ENCODE measurements at regions not wholly inside any gene's neighbourhood (a gene's known extent, or its start where the extent isn't known, plus 50 kb on each side); places are given as distances from the start of the nearest gene placed in this dataset.
"Not testable (repeated sequence)": the region's sequence is repeated elsewhere in the genome, so short reads cannot be mapped to it uniquely, and the experiment has no call there.

GRCh38 chr1:83238654-83239053, 760.3 kb downstream of the TTLL7 start:
- DNase-seq (ENCODE audit: low spot score): not testable (repeated sequence)

DNA sequence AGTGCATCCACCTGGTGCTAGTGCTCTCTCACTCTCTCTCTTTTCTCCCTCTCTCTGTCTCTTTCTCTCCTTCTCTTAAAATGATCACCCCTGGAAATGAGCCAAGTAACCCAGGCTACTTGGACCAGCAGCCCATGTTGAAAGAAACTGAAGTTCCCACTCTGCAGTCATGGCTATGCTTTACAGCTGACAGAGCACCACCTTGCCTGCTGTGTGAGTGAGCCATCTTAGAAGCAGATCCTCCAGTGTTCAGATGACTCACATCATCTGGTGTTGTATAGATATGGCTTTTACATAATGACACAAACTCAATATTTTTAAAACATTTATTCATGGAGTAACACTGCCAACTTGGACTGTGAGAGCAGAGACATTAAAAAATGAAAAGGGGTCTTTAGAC, 779.1 kb downstream of the TTLL7 start:
- DNase-seq (ENCODE audit: low spot score): not testable (repeated sequence)

- DNase-seq (ENCODE audit: low spot score): not testable (repeated sequence)
Observed at GRCh38 chr1:83218036-83218716, 780.8 kb downstream of the TTLL7 start.

DNA sequence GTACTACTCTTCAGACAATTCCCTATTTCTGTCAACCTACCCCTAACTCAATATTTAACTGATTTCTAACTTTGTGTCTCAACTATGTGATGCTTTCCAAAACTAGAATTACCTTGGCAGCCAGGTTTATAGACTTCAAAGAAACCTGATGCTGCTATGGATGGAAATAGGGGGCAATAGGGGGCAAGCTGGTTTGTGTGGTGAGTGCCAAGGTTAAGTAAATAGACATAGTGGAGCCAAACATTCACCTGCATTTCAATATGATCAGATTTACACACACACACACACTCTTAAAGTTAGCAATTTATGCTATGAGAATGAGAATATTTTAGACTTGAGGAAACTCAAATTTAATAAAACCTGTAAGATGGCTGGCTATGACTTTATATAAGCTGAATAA, 784.6 kb downstream of the TTLL7 start:
- DNase-seq (ENCODE audit: low spot score): not testable (repeated sequence)

GRCh38 chr1:83213648-83214047, 785.3 kb downstream of the TTLL7 start:
- not testable (repeated sequence) for DNase-seq (ENCODE audit: low spot score)

- DNase-seq (ENCODE audit: low spot score): not testable (repeated sequence)
Observed at GRCh38 chr1:83212033-83212432, 786.9 kb downstream of the TTLL7 start.

GRCh38 chr1:83208540-83208939, 790.4 kb downstream of the TTLL7 start:
- DNase-seq (ENCODE audit: low spot score): not testable (repeated sequence)

GRCh38 chr1:83194610-83195009, 804.3 kb downstream of the TTLL7 start:
- DNase-seq (ENCODE audit: low spot score): not testable (repeated sequence)

DNA sequence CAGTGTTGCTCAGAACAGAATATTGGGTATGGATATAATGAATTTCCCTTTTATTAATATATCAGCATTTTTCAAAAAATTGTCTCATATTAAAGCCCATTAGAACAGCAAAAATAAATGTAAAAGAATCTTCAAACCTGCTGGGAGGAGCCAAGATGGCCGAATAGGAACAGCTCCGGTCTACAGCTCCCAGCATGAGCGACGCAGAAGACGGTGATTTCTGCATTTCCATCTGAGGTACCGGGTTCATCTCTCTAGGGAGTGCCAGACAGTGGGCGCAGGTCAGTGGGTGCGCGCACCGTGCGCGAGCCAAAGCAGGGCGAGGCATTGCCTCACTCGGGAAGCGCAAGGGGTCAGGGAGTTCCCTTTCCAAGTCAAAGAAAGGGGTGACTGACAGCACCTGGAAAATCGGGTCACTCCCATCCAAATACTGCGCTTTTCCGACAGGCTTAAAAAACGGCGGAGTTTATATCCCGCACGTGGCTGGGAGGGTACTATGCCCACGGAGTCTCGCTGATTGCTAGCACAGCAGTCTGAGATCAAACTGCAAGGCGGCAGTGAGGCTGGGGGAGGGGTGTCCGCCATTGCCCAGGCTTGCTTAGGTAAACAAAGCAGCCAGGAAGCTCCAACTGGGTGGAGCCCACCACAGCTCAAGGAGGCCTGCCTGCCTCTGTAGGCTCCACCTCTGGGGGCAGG, 816.8 kb downstream of the TTLL7 start:
- not testable (repeated sequence) for DNase-seq (ENCODE audit: low spot score)

DNA sequence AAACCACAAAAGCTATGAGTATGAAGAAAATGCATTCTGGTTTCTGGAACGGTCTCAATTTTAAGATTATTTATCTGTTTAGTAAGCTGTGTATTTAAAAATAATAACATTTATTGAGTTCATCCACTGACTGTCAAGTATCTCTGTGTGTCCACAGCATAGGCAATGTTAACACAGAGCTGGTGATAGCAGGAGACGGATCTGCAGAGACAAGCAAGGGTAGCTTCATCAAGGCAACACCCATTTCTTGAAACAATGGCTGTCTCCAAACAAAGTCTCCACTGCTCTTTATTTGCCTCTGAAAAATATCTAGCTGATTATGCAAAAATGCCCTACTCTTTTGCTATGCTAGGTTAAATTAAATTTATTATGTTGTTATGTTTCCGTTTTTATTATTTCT, 818.3 kb downstream of the TTLL7 start:
- not testable (repeated sequence) for DNase-seq (ENCODE audit: low spot score)

DNA sequence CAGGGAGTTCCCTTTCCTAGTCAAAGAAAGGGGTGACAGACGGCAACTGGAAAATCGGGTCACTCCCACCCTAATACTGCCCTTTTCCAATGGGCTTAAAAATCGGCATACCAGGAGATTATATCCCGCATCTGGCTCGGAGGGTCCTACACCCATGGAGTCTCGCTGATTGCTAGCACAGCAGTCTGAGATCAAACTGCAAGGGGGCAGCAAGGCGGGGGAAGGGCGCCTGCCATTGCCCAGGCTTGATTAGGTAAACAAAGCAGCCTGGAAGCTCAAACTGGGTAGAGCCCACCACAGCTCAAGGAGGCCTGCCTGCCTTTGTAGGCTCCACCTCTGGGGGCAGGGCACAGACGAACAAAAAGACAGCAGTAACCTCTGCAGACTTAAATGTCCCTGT, 831.3 kb downstream of the TTLL7 start:
- not testable (repeated sequence) for DNase-seq (ENCODE audit: low spot score)

GRCh38 chr1:83163879-83164475, 835.0 kb downstream of the TTLL7 start:
- not testable (repeated sequence) for DNase-seq (ENCODE audit: low spot score)

GRCh38 chr1:83158924-83159323, 840.0 kb downstream of the TTLL7 start:
- DNase-seq (ENCODE audit: low spot score): not testable (repeated sequence)

- DNase-seq (ENCODE audit: low spot score): not testable (repeated sequence)
Observed at GRCh38 chr1:83154306-83154705, 844.6 kb downstream of the TTLL7 start.

DNA sequence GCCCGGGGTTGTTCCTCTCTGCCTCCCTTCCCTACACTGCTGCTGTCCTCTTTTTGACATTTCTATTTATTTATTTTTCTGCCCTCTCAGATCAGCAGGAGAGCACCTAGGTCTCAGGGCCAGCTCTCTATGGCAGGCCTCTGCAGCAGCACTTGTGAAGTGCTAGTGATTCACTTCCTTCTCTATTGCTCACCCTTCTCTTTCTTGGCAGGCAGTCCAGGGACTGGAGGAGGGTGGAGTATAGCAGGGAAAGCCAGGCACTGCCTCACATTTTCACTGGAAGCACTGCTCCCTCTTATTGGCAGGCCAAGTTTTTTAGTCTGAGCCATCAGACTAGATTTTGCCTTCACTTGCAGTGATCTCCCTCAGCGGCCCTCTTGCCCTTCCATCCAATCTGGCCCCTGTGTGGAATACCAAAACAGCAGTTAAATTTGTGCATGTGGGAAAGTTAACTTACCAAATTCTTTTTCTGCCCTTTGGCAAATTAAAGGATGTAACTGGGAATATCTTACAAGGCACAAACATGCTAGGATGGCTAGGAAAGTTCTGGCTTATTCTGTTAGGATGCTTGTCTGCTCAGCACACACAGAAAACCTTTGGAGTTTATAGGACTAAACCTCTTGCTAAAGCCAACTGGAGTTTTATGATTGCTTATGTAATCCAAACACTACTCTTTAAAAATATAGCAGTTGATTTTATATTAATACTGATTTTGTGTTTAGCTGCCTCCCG, 847.6 kb downstream of the TTLL7 start:
- not testable (repeated sequence) for DNase-seq (ENCODE audit: low spot score)

GRCh38 chr1:83150479-83150878, 848.5 kb downstream of the TTLL7 start:
- not testable (repeated sequence) for DNase-seq (ENCODE audit: low spot score)

- not testable (repeated sequence) for DNase-seq (ENCODE audit: low spot score)
Observed at GRCh38 chr1:83145820-83146219, 853.1 kb downstream of the TTLL7 start.

DNA sequence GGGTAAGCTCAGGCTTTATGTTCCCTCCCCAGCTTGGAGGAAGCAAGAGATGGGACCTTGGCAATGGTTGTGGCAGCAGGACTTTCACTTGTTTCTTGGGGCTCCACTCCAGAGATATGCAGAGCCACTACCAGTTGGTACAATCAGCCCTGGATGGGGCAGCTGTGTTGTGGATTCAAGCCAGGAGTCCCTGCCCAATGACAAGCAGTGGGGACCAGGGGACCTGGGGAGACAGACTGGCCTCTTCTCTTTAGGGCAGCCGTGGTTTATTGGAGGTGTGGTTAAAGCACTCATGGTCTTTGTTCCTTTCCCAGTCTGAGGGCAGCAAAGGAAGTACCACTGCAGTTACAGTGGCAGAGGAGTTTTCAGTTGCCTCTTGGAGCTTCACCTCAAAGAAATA, 856.1 kb downstream of the TTLL7 start:
- not testable (repeated sequence) for DNase-seq (ENCODE audit: low spot score)

- not testable (repeated sequence) for DNase-seq (ENCODE audit: low spot score)
Observed at GRCh38 chr1:83135524-83136157, 863.3 kb downstream of the TTLL7 start.

DNA sequence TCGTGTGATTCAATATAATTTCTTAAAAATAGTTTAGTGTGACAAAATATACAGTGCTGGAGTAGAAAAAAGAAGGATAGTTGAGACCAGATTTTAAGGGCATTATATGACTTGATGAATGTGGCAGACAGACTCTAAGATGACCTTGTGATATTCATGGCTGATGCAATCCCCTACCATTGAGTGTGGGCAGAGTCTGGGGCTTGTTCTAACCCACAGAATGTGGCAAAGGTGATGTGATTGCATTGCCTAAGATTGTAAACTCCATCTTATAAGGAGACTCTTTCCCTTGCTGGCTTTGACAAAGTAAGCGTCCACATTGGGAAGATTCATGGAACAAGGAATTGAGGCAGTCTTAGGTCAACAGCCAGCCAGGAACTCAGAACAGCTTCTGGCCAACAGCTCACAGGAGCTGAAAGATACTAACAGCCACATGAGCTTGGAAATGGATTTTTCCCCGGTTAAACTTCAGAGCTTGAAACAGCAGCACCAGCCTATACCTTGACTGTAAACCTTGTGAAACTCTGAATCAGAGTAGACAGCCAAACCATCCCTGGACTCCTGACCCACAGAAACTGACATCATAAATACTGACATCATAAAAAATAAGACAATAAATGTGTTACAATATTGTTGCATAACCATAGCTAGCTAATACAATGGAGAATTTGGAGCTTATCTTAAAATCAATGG, 864.5 kb downstream of the TTLL7 start:
- DNase-seq (ENCODE audit: low spot score): not testable (repeated sequence)

GRCh38 chr1:83131692-83131955, 867.3 kb downstream of the TTLL7 start:
- no peak for DNase-seq (ENCODE audit: low spot score)

Data from putamen (tissue), 1 donor.